GM21825 (cell line): ENCODE measurements at regions not wholly inside any gene's neighbourhood (a gene's known extent, or its start where the extent isn't known, plus 50 kb on each side); places are given as distances from the start of the nearest gene placed in this dataset.

Experiments used
- ATAC-seq: cut with Tn5 transposase; IDR thresholded peaks from one replicate; pipeline ENCODE4 v1.9.1; 2021; ENCODE audit warnings: mild to moderate bottlenecking, moderate library complexity; ENCODE audit not compliant: unreplicated experiment

GRCh38 chr9:111985315-111985714 lies 88.7 kb downstream of the UGCG start:
- ATAC-seq, result peak; percentile 41

- no peak for ATAC-seq
These were observed 89.5 kb downstream of the UGCG start for GRCh38 chr9:111986035-111986556.
